ENCODE measurements at regions not wholly inside any gene's neighbourhood (a gene's known extent, or its start where the extent isn't known, plus 50 kb on each side); places are given as distances from the start of the nearest gene placed in this dataset.

- DNase-seq (ENCODE audit: low spot score): no peak
These were observed 1233.0 kb upstream of the EYS start for GRCh38 chr6:66940003-66940402.

GRCh38 chr6:66937180-66937579 is 1230.2 kb upstream of the EYS start:
- DNase-seq (ENCODE audit: low spot score): no peak

DNA sequence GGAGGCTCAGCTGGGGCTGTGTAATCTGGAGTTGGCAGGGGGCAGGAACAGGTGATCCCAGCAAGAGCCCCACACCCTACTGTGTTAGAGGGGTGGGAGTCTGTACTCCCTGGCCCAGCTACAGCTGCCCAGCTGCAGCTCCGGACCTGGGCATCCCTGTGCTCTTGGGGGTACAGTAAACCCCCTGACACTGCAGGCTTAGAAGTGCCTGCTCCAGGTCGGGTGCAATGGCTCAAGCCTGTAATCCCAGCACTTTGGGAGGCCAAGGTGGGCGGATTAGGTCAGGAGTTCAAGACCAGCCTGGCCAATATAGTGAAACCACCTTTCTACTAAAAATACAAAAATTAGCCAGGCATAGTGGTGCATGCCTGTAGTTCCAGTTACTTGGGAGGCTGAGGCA is 1228.6 kb upstream of the EYS start:
- no peak for DNase-seq (ENCODE audit: low spot score)

DNA sequence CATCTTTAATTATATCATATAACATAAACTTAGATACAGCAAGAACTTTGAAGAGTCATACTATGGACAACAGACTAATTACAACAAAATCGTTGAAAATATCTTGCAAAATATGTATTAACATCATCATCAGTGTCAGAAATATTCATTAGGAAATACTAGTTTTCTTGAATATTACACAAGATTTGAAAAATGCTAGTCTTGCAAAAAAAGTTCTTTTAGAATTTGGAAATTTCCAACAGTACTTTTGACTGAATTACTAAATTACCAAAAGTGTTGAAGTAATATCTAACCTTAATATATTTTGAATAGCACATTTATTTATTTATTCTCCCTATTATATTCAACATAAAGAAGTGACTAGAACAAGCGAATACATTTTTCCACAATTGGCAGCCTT is 1224.8 kb upstream of the EYS start:
- no peak for DNase-seq (ENCODE audit: low spot score)

- no peak for DNase-seq (ENCODE audit: low spot score)
These were observed 1223.7 kb upstream of the EYS start for GRCh38 chr6:66930559-66931290.

DNA sequence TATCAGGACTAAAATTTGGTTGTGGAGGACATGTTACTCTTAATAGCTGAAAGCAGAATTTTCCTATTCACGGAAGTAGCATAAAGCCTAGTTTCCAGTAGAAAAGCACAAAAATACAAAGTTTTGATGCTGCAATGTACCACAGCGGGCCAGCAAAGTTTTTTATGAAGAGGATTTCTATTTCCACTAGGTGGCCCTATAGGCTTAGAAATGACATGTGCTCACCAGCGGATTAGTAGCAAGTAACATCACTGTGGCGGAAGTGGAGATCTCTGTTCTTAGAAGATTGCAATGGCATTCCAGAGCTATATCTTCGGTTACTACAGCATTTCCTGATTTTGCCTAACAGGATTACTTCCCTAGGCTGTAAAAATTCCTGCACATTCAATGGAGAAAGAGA is 1219.0 kb upstream of the EYS start:
- no peak for DNase-seq (ENCODE audit: low spot score)

DNA sequence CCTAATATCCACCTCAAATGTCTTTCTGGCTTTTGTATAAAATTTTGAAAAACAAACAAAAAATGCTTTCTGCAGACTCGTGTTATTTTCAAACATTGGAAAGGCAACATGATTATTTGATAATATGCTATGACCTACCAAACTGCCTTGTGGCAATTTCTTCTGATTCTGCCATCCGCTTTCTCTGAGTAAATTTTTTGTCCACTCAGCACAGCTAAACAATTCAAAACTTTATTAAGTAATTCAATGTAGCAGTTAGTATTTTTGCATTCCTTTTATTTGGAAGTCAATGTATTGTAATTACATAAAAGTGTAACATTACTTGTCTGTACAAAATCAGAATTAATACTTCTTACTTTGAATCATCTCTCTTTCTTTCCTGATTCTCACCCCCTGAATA is 1206.6 kb upstream of the EYS start:
- no peak for DNase-seq (ENCODE audit: low spot score)

- DNase-seq (ENCODE audit: low spot score): no peak
These were observed 1195.4 kb upstream of the EYS start for GRCh38 chr6:66902457-66902856.

GRCh38 chr6:66900133-66901083 is 1193.4 kb upstream of the EYS start:
- DNase-seq (ENCODE audit: low spot score): no peak

DNA sequence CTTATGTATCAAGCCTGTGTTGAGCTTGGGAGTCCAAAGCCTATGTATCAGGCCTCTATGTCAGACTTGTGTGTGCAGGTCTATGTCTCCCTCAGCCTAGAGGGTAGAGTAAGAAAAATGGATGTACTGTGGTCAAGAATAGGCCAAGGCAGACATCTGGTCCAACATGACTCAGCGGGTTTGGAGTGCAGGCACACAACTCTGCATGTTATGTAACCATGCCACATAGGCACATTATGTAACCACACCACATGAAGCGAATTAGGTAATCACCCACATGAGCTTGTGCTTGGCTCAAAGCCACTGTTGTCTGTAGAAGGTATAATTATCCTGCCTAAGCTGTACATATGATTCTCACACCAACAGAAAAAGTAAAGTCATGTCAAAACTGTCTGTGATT is 1190.5 kb upstream of the EYS start:
- DNase-seq (ENCODE audit: low spot score): no peak

GRCh38 chr6:66896415-66896814 is 1189.4 kb upstream of the EYS start:
- DNase-seq (ENCODE audit: low spot score): no peak

- no peak for DNase-seq (ENCODE audit: low spot score)
These were observed 1176.4 kb upstream of the EYS start for GRCh38 chr6:66883453-66883852.

GRCh38 chr6:66866801-66867200 is 1159.8 kb upstream of the EYS start:
- DNase-seq (ENCODE audit: low spot score): no peak

GRCh38 chr6:66865771-66866170 is 1158.7 kb upstream of the EYS start:
- no peak for DNase-seq (ENCODE audit: low spot score)

DNA sequence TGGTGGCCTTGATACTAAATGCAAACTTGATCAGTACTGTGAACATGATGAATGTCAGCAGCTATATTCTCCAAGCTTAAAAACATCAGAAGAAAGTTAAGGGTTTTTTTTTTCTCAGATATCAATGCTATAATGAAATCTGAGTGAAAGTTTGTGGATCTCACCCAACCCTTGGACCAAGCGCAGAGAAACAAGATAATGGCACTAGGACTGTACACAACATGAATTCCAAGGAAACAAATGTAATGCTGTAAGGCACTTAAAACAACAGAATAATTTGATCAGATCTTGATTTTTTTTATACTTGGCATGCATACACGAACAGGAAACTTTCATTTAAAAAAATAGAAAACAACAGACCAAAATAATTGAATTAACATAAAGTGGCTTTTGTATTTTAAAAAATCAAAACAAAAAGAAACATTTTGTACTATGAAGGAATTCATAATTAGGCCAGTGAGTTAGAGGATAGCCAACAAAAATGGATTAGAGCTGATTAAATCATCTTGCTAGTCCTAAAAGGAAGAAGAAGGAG is 1154.0 kb upstream of the EYS start:
- no peak for DNase-seq (ENCODE audit: low spot score)

GRCh38 chr6:66860328-66860727 is 1153.3 kb upstream of the EYS start:
- no peak for DNase-seq (ENCODE audit: low spot score)

GRCh38 chr6:66858196-66858595 is 1151.2 kb upstream of the EYS start:
- DNase-seq (ENCODE audit: low spot score): no peak

- DNase-seq (ENCODE audit: low spot score): no peak
These were observed 1147.0 kb upstream of the EYS start for GRCh38 chr6:66854014-66854413.

DNA sequence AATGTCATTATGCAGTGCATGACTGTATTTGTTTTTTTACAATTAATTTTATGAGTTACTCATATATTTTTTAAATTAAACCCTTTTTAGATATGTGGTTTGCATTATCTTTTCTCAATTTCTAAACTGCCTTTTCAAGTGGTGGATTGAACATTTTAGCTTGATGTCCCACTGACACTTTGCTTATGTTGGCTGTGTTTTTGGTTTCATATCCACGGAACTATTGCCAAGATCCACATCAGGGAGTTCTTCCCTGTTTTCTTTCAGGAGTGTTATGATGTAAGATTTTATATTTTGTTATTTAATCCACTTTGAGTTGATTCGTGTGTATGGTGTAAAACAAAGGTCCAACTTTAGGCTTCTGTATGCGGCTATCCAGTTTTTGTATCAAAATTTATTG is 1144.9 kb upstream of the EYS start:
- no peak for DNase-seq (ENCODE audit: low spot score)

- DNase-seq (ENCODE audit: low spot score): no peak
These were observed 1142.8 kb upstream of the EYS start for GRCh38 chr6:66849843-66850242.

- no peak for DNase-seq (ENCODE audit: low spot score)
These were observed 1141.4 kb upstream of the EYS start for GRCh38 chr6:66848244-66848953.

DNA sequence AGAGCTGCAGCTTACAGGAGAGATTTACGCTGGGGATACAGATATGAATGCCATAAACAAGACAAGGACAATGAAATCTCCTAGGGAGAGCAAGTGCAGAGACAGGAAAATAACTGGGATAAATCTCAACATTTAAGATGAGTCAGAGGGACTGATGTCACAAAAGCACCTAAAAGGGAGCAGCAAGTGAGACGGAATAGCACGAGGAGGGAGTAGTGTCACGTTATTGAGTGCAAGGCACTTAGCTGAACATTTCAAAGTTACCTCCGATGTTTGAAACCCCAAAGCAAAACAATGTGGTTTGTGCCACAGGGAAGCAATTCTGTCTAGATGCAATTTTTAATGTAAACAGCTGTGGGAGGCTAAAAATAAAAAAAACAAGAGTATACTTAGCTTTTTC is 1131.7 kb upstream of the EYS start:
- DNase-seq (ENCODE audit: low spot score): no peak
